B cell (primary cell): ENCODE measurements at regions not wholly inside any gene's neighbourhood (a gene's known extent, or its start where the extent isn't known, plus 50 kb on each side); places are given as distances from the start of the nearest gene placed in this dataset.

Source experiments
- ATAC-seq: fragments of 200-7000 bp; cut with Tn5 transposase; one replicate; pipeline ENCODE4 v1.10.0; 2021; ENCODE audit warnings: low read depth, mild to moderate bottlenecking, moderate number of reproducible peaks, moderate library complexity
- CTCF ChIA-PET: fragments of 350-600 bp; sonication (Branson Sonifier 250); formaldehyde crosslinking; loops from one replicate; lab custom pipeline; 2021; ENCODE audit warnings: antibody characterized with exemption, inconsistent platforms; lab: Charles Lee
- POLR2A ChIA-PET: fragments of 350-600 bp; sonication (Branson Sonifier 250); formaldehyde crosslinking; loops from one replicate; lab custom pipeline; 2021; ENCODE audit warnings: antibody characterized with exemption; lab: Charles Lee
- DNase-seq: peaks from one replicate; pipeline ENCODE4 v3.0.0; 2013
- H2AFZ ChIP-seq: 2 replicates; pipeline ENCODE4 v1.6.1; 2012; ENCODE audit warnings: mild to moderate bottlenecking, low read depth, low read length; ENCODE audit not compliant: insufficient read depth, poor library complexity, severe bottlenecking
- H3K27ac ChIP-seq, 2 donors: 1 replicate in 1 of 2; 2 replicates in 1 of 2; pipeline ENCODE4 v1.5.1; 2012 to 2013; ENCODE audit warnings: low read length in 2 of 2, mild to moderate bottlenecking in 2 of 2, moderate library complexity in 1 of 2
- H3K27me3 ChIP-seq, 4 experiments: fragments of 200-600 bp in 1 of 4; sonication (generic) in 1 of 4; replicated peaks in 1 of 4; 1 replicate in 2 of 4; 2 replicates in 2 of 4; pipeline versions ENCODE4 v1.6.1 to v1.7.0; 2013 to 2016; ENCODE audit warnings: low read length in 3 of 4, mild to moderate bottlenecking in 2 of 4, mixed read lengths in 1 of 4, moderate library complexity in 1 of 4; ENCODE audit not compliant: insufficient read depth in 4 of 4, control insufficient read depth in 3 of 4; ENCODE audit errors: control extremely low read depth in 1 of 4
- H3K36me3 ChIP-seq, 2 experiments: replicated peaks in 1 of 2; 1 replicate in 1 of 2; 2 replicates in 1 of 2; pipeline versions ENCODE4 v1.6.1 to v1.7.1; 2013; ENCODE audit warnings: low read length in 1 of 2; ENCODE audit not compliant: insufficient read depth in 2 of 2, control insufficient read depth in 1 of 2; ENCODE audit errors: control extremely low read depth in 1 of 2, extremely low read depth in 1 of 2
- H3K4me1 ChIP-seq, 2 donors: fragments of 200-600 bp in 1 of 2; sonication (generic) in 1 of 2; 1 replicate in 1 of 2; 2 replicates in 1 of 2; pipeline versions ENCODE4 v1.5.1 to v1.6.1; 2013 to 2017; ENCODE audit warnings: low read length in 2 of 2; ENCODE audit not compliant: control insufficient read depth in 2 of 2, insufficient read depth in 2 of 2
- H3K4me2 ChIP-seq: replicated peaks from 2 replicates; pipeline ENCODE3; 2012; ENCODE audit warnings: mild to moderate bottlenecking, low read depth, low read length; ENCODE audit not compliant: poor library complexity, severe bottlenecking
- H3K4me3 ChIP-seq, 5 experiments: fragments of 200-600 bp in 1 of 5; sonication (generic) in 1 of 5; 1 replicate in 3 of 5; 2 replicates in 2 of 5; pipeline versions ENCODE4 v1.5.1 to v1.7.0; 2011 to 2016; ENCODE audit warnings: low read length in 4 of 5, mild to moderate bottlenecking in 4 of 5, low read depth in 2 of 5, control low read depth in 1 of 5, moderate library complexity in 1 of 5; ENCODE audit not compliant: insufficient read depth in 1 of 5; ENCODE audit errors: control extremely low read depth in 1 of 5, extremely low read depth in 1 of 5
- H3K79me2 ChIP-seq: fragments of 200-600 bp; sonication (generic); one replicate; pipeline ENCODE4 v1.6.0; 2016; ENCODE audit warnings: low read length; ENCODE audit not compliant: control insufficient read depth, insufficient read depth
- H3K9ac ChIP-seq: fragments of 200-600 bp; sonication (generic); 2 replicates; pipeline ENCODE4 v1.6.1; 2017; ENCODE audit warnings: mild to moderate bottlenecking, low read length, moderate library complexity
- H3K9me3 ChIP-seq, 3 donors: one replicate each; pipeline versions ENCODE4 v1.6.1 to v1.7.1; 2013; ENCODE audit warnings: low read length in 2 of 3; ENCODE audit not compliant: control insufficient read depth in 2 of 3, insufficient read depth in 1 of 3; ENCODE audit errors: control extremely low read depth in 1 of 3
- H4K20me1 ChIP-seq: 2 replicates; pipeline ENCODE4 v1.6.0; 2012; ENCODE audit warnings: mild to moderate bottlenecking, low read length; ENCODE audit not compliant: insufficient read depth, control insufficient read depth, poor library complexity, severe bottlenecking
- H3K27ac Mint-ChIP-seq: one replicate; pipeline ENCODE4 v1.8.0; 2021; ENCODE audit warnings: mixed read lengths
- H3K27me3 Mint-ChIP-seq: one replicate; pipeline ENCODE4 v1.8.0; 2021; ENCODE audit warnings: mixed read lengths
- H3K4me1 Mint-ChIP-seq: one replicate; pipeline ENCODE4 v1.8.0; 2021; ENCODE audit warnings: mixed read lengths
- H3K4me3 Mint-ChIP-seq: one replicate; pipeline ENCODE4 v1.8.0; 2021; ENCODE audit warnings: mixed read lengths
- H3K9me3 Mint-ChIP-seq: one replicate; pipeline ENCODE4 v1.8.0; 2022; ENCODE audit warnings: mixed read lengths; ENCODE audit not compliant: insufficient read depth
- CTCF ChIP-seq: fragments of 200-600 bp; IDR thresholded peaks from one replicate; pipeline ENCODE4 v1.8.0; 2022; ENCODE audit warnings: antibody characterized with exemption, mild to moderate bottlenecking
- EZH2 ChIP-seq: IDR thresholded peaks from 2 replicates; pipeline ENCODE4 v1.6.1; 2012; ENCODE audit warnings: borderline replicate concordance, low read depth, mild to moderate bottlenecking, moderate library complexity, low read length; ENCODE audit not compliant: insufficient read depth, poor library complexity, severe bottlenecking
- WGBS: methylation state at CpG from one replicate; pipeline ENCODE4 v1.1.5; 2013; ENCODE audit warnings: missing lambda C conversion rate; ENCODE audit not compliant: insufficient coverage; 5-methylcytosine and 5-hydroxymethylcytosine counted together
- intact Hi-C: fragments of 100-400 bp; cut with micrococcal nuclease; formaldehyde crosslinking; loops from one replicate; pipeline ENCODE4 v1.10.0; 2022

GRCh38 chr4:19304028-19304427 is 947.7 kb upstream of the SLIT2 start:
- no peaks in the 10 kb centered on the region for H3K4me1 Mint-ChIP-seq
- ChIA-PET CTCF (no interaction called here), POLR2A (no interaction called here)
- intact Hi-C loops = no loop called here
- no peak overlapping the region for H3K27ac Mint-ChIP-seq
- H3K4me1 ChIP-seq = no peaks in the 10 kb centered on the region
- H3K27me3 ChIP-seq = no peaks in the 10 kb centered on the region
- no peaks in the 10 kb centered on the region for H3K36me3 ChIP-seq
- H3K79me2 ChIP-seq = no peaks in the 10 kb centered on the region
- WGBS = no CpG with 5 or more reads among the region's 2 CpGs
- H2AFZ ChIP-seq = no peak overlapping the region
- H3K9me3 ChIP-seq = no peaks in the 10 kb centered on the region
- no peaks in the 10 kb centered on the region for H4K20me1 ChIP-seq
- ATAC-seq = no peak
- no peak overlapping the region for H3K4me3 ChIP-seq
- TF ChIP-seq CTCF (no peak), EZH2 (no peak)
- H3K4me3 Mint-ChIP-seq = no peak overlapping the region
- no peak for DNase-seq
- H3K9ac ChIP-seq = no peak overlapping the region
- H3K4me2 ChIP-seq = no peak overlapping the region
- no peaks in the 10 kb centered on the region for H3K27me3 Mint-ChIP-seq
- H3K27ac ChIP-seq = no peak overlapping the region
- peaks cover 2% of the 10 kb centered on the region for H3K9me3 Mint-ChIP-seq

GRCh38 chr4:19301527-19301926 is 950.2 kb upstream of the SLIT2 start:
- Histone ChIP-seq H3K79me2 (no peaks in the 10 kb centered on the region), H3K4me1 (no peaks in the 10 kb centered on the region), H2AFZ (no peak overlapping the region), H3K9ac (no peak overlapping the region), H3K9me3 (no peaks in the 10 kb centered on the region), H4K20me1 (no peaks in the 10 kb centered on the region), H3K4me3 (no peak overlapping the region), H3K27ac (no peak overlapping the region), H3K36me3 (no peaks in the 10 kb centered on the region), H3K4me2 (no peak overlapping the region), H3K27me3 (no peaks in the 10 kb centered on the region)
- 75% methylated on average over 2 of the region's 4 CpGs for WGBS
- ChIA-PET CTCF (no interaction called here), POLR2A (no interaction called here)
- Mint-ChIP-seq H3K27me3 (no peaks in the 10 kb centered on the region), H3K9me3 (peaks cover 2% of the 10 kb centered on the region), H3K4me3 (no peak overlapping the region), H3K27ac (no peak overlapping the region), H3K4me1 (no peaks in the 10 kb centered on the region)
- TF ChIP-seq EZH2 (no peak), CTCF (no peak)
- intact Hi-C loops = no loop called here
- DNase-seq (no peak), ATAC-seq (no peak)
